Central memory CD8-positive, alpha-beta T cell (primary cell): ENCODE measurements at regions not wholly inside any gene's neighbourhood (a gene's known extent, or its start where the extent isn't known, plus 50 kb on each side); places are given as distances from the start of the nearest gene placed in this dataset.

Experiments used
- ATAC-seq: fragments of 150-1000 bp; cut with Tn5 transposase; replicated peaks from 2 replicates; pipeline ENCODE4 v1.10.0; 2022; ENCODE audit warnings: mild to moderate bottlenecking, moderate FRiP score, moderate number of reproducible peaks; ENCODE audit not compliant: poor library complexity, severe bottlenecking; ENCODE audit errors: extremely low read depth
- DNase-seq, 2 donors: peaks; one replicate each; pipeline ENCODE4 v3.0.0; 2021; ENCODE audit warnings: low spot score in 2 of 2
- H3K27ac Mint-ChIP-seq: one replicate; pipeline ENCODE4 v1.8.0; 2022; ENCODE audit warnings: low read depth, mild to moderate bottlenecking, moderate library complexity, mixed read lengths
- H3K27me3 Mint-ChIP-seq: one replicate; pipeline ENCODE4 v1.8.0; 2022; ENCODE audit warnings: mixed read lengths
- H3K36me3 Mint-ChIP-seq: one replicate; pipeline ENCODE4 v1.8.0; 2022; ENCODE audit warnings: mild to moderate bottlenecking, moderate library complexity, mixed read lengths; ENCODE audit not compliant: insufficient read depth
- H3K4me1 Mint-ChIP-seq: one replicate; pipeline ENCODE4 v1.8.0; 2022; ENCODE audit warnings: mixed read lengths
- H3K4me3 Mint-ChIP-seq: one replicate; pipeline ENCODE4 v1.8.0; 2022; ENCODE audit warnings: mild to moderate bottlenecking, moderate library complexity, mixed read lengths
- H3K9me3 Mint-ChIP-seq: one replicate; pipeline ENCODE4 v1.8.0; 2022; ENCODE audit warnings: mixed read lengths

DNA sequence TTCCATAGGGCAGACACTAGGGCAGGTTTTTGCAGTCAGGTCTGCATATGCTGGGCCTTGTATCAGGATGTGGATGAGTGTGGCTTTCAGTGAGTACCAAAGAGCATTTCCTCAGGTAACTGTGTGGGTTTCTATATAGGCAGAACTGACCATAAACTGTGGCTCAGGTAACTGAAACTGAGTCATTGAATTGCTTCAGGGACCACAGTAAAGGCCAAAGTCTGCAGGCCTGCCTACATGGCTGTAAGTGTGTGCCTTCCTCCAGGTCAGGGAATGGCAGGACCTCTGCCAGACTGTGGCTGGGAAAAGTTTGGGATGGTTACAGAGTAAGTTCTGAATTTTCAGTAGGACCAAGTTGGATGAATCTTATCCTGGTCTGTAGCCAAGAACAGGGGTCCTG lies 85.6 kb downstream of the ZNF486 start:
- Mint-ChIP-seq H3K4me3 (no peak overlapping the region), H3K27ac (no peak overlapping the region), H3K9me3 (no peaks in the 10 kb centered on the region), H3K4me1 (no peaks in the 10 kb centered on the region), H3K27me3 (peaks cover 2% of the 10 kb centered on the region), H3K36me3 (peaks cover 1% of the 10 kb centered on the region)
- DNase-seq, result no peak
- ATAC-seq, result no peak

DNA sequence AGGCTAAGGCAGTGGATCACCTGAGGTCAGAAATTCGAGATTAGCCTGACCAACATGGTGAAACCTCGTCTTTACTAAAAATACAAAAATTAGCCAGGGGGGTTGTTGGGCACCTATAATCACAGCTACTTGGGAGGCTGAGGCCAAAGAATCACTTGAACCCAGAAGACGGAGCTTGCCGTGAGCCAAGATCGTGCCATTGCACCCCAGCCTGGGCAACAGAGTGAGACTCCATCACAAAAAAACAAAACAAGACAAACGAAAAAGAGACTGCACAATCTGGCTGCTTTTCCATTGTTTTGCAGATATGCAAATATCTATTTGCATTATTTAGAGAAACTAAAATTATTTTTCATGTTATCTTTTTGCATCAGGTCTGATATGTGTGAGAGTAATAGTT lies 83.6 kb downstream of the ZNF486 start:
- H3K9me3 Mint-ChIP-seq, result no peaks in the 10 kb centered on the region
- peaks cover 1% of the 10 kb centered on the region for H3K36me3 Mint-ChIP-seq

DNA sequence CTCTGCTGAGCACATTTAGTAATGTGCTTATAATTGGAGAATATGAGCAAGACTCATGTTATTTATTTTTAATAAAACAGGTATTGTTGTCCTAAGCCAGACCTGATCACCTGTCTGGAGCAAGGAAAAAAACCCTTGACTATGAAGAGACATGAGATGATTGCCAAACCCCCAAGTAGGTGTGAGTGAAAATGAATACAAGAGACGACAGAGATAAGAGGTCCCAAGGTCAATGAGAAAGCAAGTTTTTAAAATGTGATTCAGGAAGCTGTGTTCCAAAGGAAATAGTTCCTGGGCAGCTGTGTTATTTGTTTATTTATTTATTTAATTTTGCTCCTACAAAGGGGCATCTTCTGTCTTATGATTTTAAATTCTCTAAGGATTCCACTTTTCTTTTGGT lies 83.1 kb downstream of the ZNF486 start:
- H3K4me1 Mint-ChIP-seq, result no peaks in the 10 kb centered on the region
- H3K27me3 Mint-ChIP-seq, result no peaks in the 10 kb centered on the region
- no peaks in the 10 kb centered on the region for H3K9me3 Mint-ChIP-seq
- no peak overlapping the region for H3K27ac Mint-ChIP-seq
- H3K36me3 Mint-ChIP-seq, result peaks cover 1% of the 10 kb centered on the region
- ATAC-seq, result no peak
- no peak overlapping the region for H3K4me3 Mint-ChIP-seq
- DNase-seq, result no peak

More for the DNA sequence above, 83.6 kb downstream of the ZNF486 start:
- ATAC-seq (no peak), DNase-seq (no peak)
- no peak overlapping the region for H3K27ac Mint-ChIP-seq
- no peaks in the 10 kb centered on the region for H3K4me1 Mint-ChIP-seq
- H3K4me3 Mint-ChIP-seq, result no peak overlapping the region
- no peaks in the 10 kb centered on the region for H3K27me3 Mint-ChIP-seq
